Lung (tissue), 11 donors: ENCODE measurements at regions not wholly inside any gene's neighbourhood (a gene's known extent, or its start where the extent isn't known, plus 50 kb on each side); places are given as distances from the start of the nearest gene placed in this dataset.

ENCODE experiments used
- ATAC-seq: fragments of 200-7000 bp; cut with Tn5 transposase; one replicate; pipeline ENCODE4 v1.9.1; 2020; ENCODE audit warnings: moderate number of reproducible peaks; ENCODE audit not compliant: insufficient read depth, low FRiP score
- DNase-seq, 3 donors: peaks; one replicate each; pipeline ENCODE4 v3.0.0-alpha.2; 2013 to 2017
- H3K27ac ChIP-seq, 2 donors: one replicate each; pipeline ENCODE4 v1.5.1; 2013; ENCODE audit warnings: mild to moderate bottlenecking in 2 of 2, moderate library complexity in 2 of 2, control low read depth in 1 of 2, inconsistent platforms in 1 of 2, low read depth in 1 of 2, low read length in 1 of 2
- H3K27me3 ChIP-seq, 3 donors: one replicate each; pipeline ENCODE4 v1.5.1; 2013; ENCODE audit warnings: low read length in 2 of 3; ENCODE audit not compliant: control insufficient read depth in 3 of 3, insufficient read depth in 3 of 3
- H3K36me3 ChIP-seq, 4 donors: one replicate each; pipeline ENCODE4 v1.5.1; 2013; ENCODE audit warnings: low read length in 4 of 4, mild to moderate bottlenecking in 1 of 4, moderate library complexity in 1 of 4; ENCODE audit not compliant: control insufficient read depth in 4 of 4, insufficient read depth in 4 of 4
- H3K4me1 ChIP-seq, 5 donors: one replicate each; pipeline ENCODE4 v1.5.1; 2013; ENCODE audit warnings: low read length in 5 of 5, mild to moderate bottlenecking in 2 of 5, moderate library complexity in 1 of 5; ENCODE audit not compliant: control insufficient read depth in 5 of 5, insufficient read depth in 5 of 5
- H3K4me3 ChIP-seq: one replicate; pipeline ENCODE4 v1.5.1; 2013; ENCODE audit warnings: mild to moderate bottlenecking, control low read depth, moderate library complexity
- H3K9ac ChIP-seq, 2 donors: one replicate each; pipeline ENCODE4 v1.5.1; 2013; ENCODE audit warnings: low read length in 2 of 2, control low read depth in 1 of 2; ENCODE audit not compliant: insufficient read depth in 1 of 2
- H3K9me3 ChIP-seq, 4 donors: one replicate each; pipeline ENCODE4 v1.5.1; 2013; ENCODE audit warnings: low read length in 3 of 4, mild to moderate bottlenecking in 1 of 4, moderate library complexity in 1 of 4; ENCODE audit not compliant: control insufficient read depth in 4 of 4, insufficient read depth in 3 of 4
- CTCF ChIP-seq: IDR thresholded peaks from 2 replicates; pipeline ENCODE4 v1.5.1; 2012; ENCODE audit warnings: mild to moderate bottlenecking; ENCODE audit errors: control extremely low read depth, extremely low read depth
- WGBS, 2 donors: extraction: QIAGEN DNeasy Blood & Tissue Kit; methylation state at CpG; one replicate each; pipeline ENCODE4 v1.1.7; 2013; 5-methylcytosine and 5-hydroxymethylcytosine counted together
- donor health status: control.
- donor health status: control.
- donor health status: Bipolar disorder and iron deficiency.
- donor health status: healthy.
- donor health status: DM: yes; HTN: yes; CAD: no.

GRCh38 chrX:39125834-39126233, 324.6 kb downstream of the MID1IP1 start:
- no peaks in the 10 kb centered on the region for H3K36me3 ChIP-seq
- peaks cover 0 to 13% (median 6%) of the 10 kb centered on the region in 3 donors for H3K27me3 ChIP-seq
- ATAC-seq: no peak
- WGBS, 2 donors: 56 to 83% methylated on average over 1 of the region's 1 CpG
- no peak overlapping the region for H3K4me3 ChIP-seq
- H3K9me3 ChIP-seq: no peaks in the 10 kb centered on the region
- no peaks in the 10 kb centered on the region for H3K4me1 ChIP-seq
- peak in 1 of 3 donors; percentile 35 for DNase-seq
- no peak overlapping the region for H3K9ac ChIP-seq
- H3K27ac ChIP-seq: no peak overlapping the region
- TF ChIP-seq CTCF: no peak

- WGBS, 2 donors: 49 to 55% methylated on average over 2 of the region's 2 CpGs
- Histone ChIP-seq H3K9me3 (peaks cover 0 to 6% (median 0%) of the 10 kb centered on the region in 4 donors), H3K4me1 (no peaks in the 10 kb centered on the region), H3K9ac (no peak overlapping the region), H3K27me3 (peaks cover 4 to 8% (median 4%) of the 10 kb centered on the region in 3 donors), H3K4me3 (no peak overlapping the region), H3K27ac (no peak overlapping the region), H3K36me3 (no peaks in the 10 kb centered on the region)
- ATAC-seq (no peak), DNase-seq (no peak)
- no peak for TF ChIP-seq CTCF
These were observed 332.7 kb downstream of the MID1IP1 start for GRCh38 chrX:39133971-39134370.

DNA sequence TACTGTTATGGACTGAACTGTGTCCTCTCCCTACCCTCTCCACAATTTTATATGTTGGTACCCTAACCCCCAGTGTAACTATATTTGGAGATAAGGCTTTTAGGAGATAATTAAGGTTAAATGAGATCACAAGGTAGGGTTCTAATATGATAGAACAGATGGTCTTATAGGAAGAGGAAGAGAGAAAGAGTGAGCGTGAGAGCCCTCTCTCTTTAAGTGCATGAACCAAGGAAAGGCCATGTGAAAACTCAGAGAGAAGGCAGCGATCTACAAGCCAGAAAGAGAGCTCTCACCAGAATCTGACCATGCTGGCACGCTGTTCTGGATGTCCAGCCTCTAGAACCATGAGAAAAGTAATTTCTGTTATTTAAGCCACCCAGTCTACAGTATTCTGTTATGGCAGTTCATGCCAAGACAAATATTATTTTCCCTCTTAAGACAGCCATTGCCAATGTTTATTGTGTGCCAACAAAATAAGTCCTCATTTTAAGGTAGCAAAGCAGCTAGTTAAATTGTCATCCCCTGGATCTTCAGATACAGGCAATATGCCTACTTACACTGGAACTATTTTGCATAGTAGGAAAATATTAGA, 336.2 kb downstream of the MID1IP1 start:
- Histone ChIP-seq H3K27ac (no peak overlapping the region), H3K9me3 (peaks cover 0 to 6% (median 0%) of the 10 kb centered on the region in 4 donors), H3K36me3 (no peaks in the 10 kb centered on the region), H3K4me3 (no peak overlapping the region), H3K9ac (no peak overlapping the region), H3K27me3 (peaks cover 4 to 11% (median 10%) of the 10 kb centered on the region in 3 donors), H3K4me1 (no peaks in the 10 kb centered on the region)
- no peak for DNase-seq
- no peak for ATAC-seq
- no peak for TF ChIP-seq CTCF
- WGBS, 2 donors: 74 to 92% methylated on average over 3 of the region's 3 CpGs

GRCh38 chrX:39140581-39140980, 339.3 kb downstream of the MID1IP1 start:
- no peak for TF ChIP-seq CTCF
- 74 to 91% methylated on average over 3 of the region's 3 CpGs for WGBS, 2 donors
- ATAC-seq: no peak
- Histone ChIP-seq H3K4me3 (no peak overlapping the region), H3K9me3 (peaks cover 0 to 2% (median 0%) of the 10 kb centered on the region in 4 donors), H3K9ac (no peak overlapping the region), H3K27ac (no peak overlapping the region), H3K27me3 (peaks cover 4 to 28% (median 9%) of the 10 kb centered on the region in 3 donors), H3K36me3 (no peaks in the 10 kb centered on the region), H3K4me1 (no peaks in the 10 kb centered on the region)
- no peak for DNase-seq
